RWPE1 (cell line): ENCODE measurements at regions not wholly inside any gene's neighbourhood (a gene's known extent, or its start where the extent isn't known, plus 50 kb on each side); places are given as distances from the start of the nearest gene placed in this dataset.

ENCODE experiments used
- CTCF ChIA-PET: fragments of 350-600 bp; sonication (Branson Sonifier 250); formaldehyde crosslinking; extraction: SDS; loops from one replicate; lab custom pipeline; 2021; lab: Yijun Ruan, JAX
- POLR2A ChIA-PET: fragments of 400-600 bp; formaldehyde crosslinking; extraction: SDS; loops from one replicate; lab custom pipeline; 2020; ENCODE audit warnings: antibody characterized with exemption; ENCODE audit not compliant: low non-redundant PET; lab: Yijun Ruan, JAX
- DNase-seq: peaks from one replicate; pipeline ENCODE4 v3.0.0; 2012; ENCODE audit warnings: low spot score
- H3K27ac ChIP-seq: fragments of 450-650 bp; 2 replicates; pipeline ENCODE4 v1.5.1; 2017
- TF ChIP-seq, protein P1 (sequence below): fragments of 450-650 bp; conservative IDR thresholded peaks from 2 replicates; pipeline ENCODE4 v1.5.1; 2017; ENCODE audit warnings: low read depth, mild to moderate bottlenecking

DNA sequence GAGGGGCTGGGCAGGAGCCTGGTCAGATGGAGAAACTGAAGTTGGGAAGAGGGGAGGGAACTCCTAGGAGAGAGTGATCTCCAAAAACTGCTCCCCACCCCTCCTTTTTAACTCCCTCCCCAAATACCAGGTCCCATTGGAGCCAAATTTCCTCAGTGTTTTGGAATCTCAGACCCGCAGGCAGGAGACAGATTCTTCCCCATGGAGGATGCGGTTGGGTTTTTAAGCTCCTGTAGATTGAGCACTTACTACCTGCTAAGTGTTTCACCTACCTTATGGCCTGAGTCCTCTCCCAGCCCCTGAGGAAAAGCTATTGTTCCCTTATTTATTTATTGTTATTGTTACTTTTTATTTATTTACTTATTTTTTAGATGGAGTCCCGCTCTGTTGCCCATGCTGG, 73.2 kb downstream of the CEBPB start:
- no peak overlapping the region for H3K27ac ChIP-seq
- ChIA-PET CTCF (interaction anchor here (0.6 to 1.2 kb wide), 2 partner anchors 31 to 91 kb away, joined by 3 to 4 read pairs; no protein-coding TSS in a partner anchor), POLR2A (no interaction called here)
- TF ChIP-seq, protein P1, sequence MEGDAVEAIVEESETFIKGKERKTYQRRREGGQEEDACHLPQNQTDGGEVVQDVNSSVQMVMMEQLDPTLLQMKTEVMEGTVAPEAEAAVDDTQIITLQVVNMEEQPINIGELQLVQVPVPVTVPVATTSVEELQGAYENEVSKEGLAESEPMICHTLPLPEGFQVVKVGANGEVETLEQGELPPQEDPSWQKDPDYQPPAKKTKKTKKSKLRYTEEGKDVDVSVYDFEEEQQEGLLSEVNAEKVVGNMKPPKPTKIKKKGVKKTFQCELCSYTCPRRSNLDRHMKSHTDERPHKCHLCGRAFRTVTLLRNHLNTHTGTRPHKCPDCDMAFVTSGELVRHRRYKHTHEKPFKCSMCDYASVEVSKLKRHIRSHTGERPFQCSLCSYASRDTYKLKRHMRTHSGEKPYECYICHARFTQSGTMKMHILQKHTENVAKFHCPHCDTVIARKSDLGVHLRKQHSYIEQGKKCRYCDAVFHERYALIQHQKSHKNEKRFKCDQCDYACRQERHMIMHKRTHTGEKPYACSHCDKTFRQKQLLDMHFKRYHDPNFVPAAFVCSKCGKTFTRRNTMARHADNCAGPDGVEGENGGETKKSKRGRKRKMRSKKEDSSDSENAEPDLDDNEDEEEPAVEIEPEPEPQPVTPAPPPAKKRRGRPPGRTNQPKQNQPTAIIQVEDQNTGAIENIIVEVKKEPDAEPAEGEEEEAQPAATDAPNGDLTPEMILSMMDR: no peak
- no peak for DNase-seq

DNA sequence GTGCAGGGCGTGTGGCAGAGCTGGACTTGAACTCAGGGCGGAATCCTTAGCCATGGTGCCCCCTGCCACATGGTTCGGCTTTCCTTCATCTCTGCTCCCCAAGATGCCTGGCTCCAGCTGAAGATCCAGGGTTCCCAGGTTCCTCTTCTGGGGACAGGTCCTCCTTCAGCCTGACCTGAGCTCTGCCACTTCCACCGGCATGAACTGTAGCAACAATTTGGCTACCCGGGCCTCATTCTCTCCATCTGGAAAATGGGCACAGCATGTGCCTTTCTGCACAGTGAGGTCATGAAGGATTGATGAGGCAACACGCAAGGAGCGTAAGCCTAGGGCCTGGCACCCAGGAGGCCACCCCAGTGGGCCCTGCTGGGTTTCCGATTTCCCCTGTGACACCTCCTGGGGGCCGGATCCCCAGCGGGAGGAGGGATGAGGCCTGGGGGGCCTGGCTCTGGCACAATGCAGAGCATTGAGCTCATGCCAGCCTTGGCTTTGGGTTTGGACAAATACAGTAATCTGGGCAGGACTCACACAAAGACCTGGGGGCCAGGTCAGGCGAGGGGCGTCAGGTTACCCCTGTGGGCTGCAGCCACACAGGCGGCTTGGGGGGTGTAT, 74.0 kb downstream of the CEBPB start:
- no peak overlapping the region; the same call in 1 of the 2 replicates for H3K27ac ChIP-seq
- TF ChIP-seq, protein P1: no peak
- CTCF ChIA-PET: interaction anchor here (0.6 to 1.2 kb wide), 2 partner anchors 31 to 90 kb away, joined by 3 to 4 read pairs; no protein-coding TSS in a partner anchor
- POLR2A ChIA-PET: no interaction called here
- no peak for DNase-seq

DNA sequence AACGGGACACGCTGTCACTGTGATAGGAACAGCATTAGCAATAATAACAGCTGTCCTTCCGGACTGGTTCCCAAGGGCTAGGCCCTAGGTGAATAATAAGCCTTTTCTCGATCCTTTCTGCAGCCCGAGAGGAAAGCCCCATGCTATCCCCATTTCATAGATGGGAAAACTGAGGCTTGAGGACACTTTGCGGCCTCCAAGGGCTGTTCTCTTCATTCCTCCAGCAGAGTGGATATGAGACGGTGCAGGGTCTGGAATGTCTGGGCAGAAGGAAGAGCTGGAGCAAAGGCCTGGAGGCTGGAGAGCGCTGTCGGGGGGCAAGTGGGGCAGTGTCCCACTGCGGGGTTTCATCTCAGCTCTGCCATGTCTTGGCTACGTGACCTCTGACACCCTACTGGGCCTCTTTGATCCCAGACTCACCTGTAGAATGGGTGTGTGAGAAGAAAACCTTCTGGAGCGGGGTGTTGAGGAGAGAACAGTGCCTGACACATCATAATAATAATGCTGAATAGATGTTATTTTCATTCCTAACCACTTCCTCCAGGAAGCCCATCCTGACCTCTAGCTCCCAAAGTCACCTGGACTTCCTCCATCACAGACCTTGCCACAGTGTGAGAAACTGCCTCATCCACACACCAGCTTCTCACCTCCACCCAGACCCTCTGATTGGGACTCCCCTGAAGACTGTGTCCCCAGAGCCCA, 74.8 kb downstream of the CEBPB start:
- POLR2A ChIA-PET: no interaction called here
- CTCF ChIA-PET: no interaction called here
- H3K27ac ChIP-seq: peak overlapping the region; percentile 72
- TF ChIP-seq, protein P1: no peak
- no peak for DNase-seq

GRCh38 chr20:50266293-50267040, 75.8 kb downstream of the CEBPB start:
- ChIA-PET POLR2A (no interaction called here), CTCF (interaction anchor here (0.9 to 1.0 kb wide), 4 partner anchors 44 to 198 kb away, joined by 3 to 5 read pairs (median 4); no protein-coding TSS in a partner anchor)
- DNase-seq: no peak
- TF ChIP-seq, protein P1: no peak
- H3K27ac ChIP-seq: peak overlapping the region; percentile 72

DNA sequence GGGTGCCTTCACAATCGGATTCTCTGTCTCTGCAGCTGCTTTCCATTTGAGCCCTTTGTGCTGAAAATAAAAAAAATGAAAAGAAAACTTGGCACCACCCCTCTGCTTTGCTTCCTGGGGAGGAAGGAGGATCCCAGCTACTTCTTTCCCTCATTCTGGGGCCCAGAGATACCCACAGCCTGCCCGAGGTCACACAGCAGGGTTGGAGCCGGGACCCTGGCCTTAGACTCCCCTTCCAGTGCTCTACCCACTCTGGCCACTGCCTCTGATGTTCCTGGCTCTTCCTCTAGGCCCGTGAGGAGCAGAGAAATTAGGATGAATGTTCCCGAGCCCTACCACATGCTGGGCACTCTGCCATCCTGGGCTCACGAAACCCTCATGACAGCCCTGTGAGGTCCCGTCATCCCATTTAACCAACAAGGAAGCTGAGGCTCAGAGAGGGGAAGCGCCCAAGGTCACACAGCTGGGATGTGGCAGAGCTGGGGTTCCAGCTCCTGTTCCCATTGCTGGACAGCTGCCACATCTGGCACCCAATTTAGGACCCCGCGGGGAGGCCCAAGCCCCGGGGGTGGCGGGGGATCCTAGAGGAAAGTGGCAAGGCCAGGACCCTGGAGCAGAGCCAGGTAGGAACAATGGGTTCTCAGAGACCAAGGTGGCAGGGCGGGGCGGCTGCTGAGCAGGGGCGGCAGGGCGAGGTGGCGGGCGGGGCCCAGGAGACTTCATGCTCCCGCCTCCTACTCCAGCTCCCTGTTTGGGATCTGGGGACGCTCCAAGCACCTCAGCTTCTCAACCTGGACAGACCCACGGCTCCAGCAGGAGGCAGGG, 76.6 kb downstream of the CEBPB start:
- TF ChIP-seq, protein P1: no peak
- ChIA-PET POLR2A (interaction anchor here (0.6 kb wide), 1 partner anchor 73 kb away, joined by 3 read pairs; no protein-coding TSS in a partner anchor), CTCF (interaction anchor here (0.5 to 1.0 kb wide), 4 partner anchors 43 to 793 kb away, joined by 3 to 4 read pairs (median 3); no protein-coding TSS in a partner anchor)
- peak overlapping the region; percentile 72 for H3K27ac ChIP-seq
- peak; percentile 78 for DNase-seq
